ENCODE measurements at regions not wholly inside any gene's neighbourhood (a gene's known extent, or its start where the extent isn't known, plus 50 kb on each side); places are given as distances from the start of the nearest gene placed in this dataset.
A peak's percentile ranks its signal among the peaks of the same experiment; 100 is the strongest.

GRCh38 chr11:90845126-90845525 is 622.3 kb upstream of the CHORDC1 start:
- no peaks in the 10 kb centered on the region for H3K27me3 ChIP-seq (ENCODE audit: low read depth)
- in situ Hi-C loops (cut with MboI; ENCODE audit: low sequenced_read_pairs): no loop called here
- H3K36me3 ChIP-seq (replicated peaks): no peaks in the 10 kb centered on the region
- no peaks in the 10 kb centered on the region for H3K9me3 ChIP-seq
- no peak for DNase-seq (ENCODE audit: low spot score in 2 of 2)
- no peaks in the 10 kb centered on the region for H3K4me1 ChIP-seq
- no peak overlapping the region for H3K4me3 ChIP-seq

GRCh38 chr11:90844041-90844440 is 621.2 kb upstream of the CHORDC1 start:
- Histone ChIP-seq H3K27me3 (ENCODE audit: low read depth) (no peaks in the 10 kb centered on the region), H3K36me3 (replicated peaks) (no peaks in the 10 kb centered on the region), H3K9me3 (no peaks in the 10 kb centered on the region), H3K4me1 (peaks cover 6% of the 10 kb centered on the region), H3K4me3 (no peak overlapping the region)
- in situ Hi-C loops (cut with MboI; ENCODE audit: low sequenced_read_pairs): no loop called here
- DNase-seq (ENCODE audit: low spot score in 2 of 2): no peak

- Histone ChIP-seq H3K9me3 (no peaks in the 10 kb centered on the region), H3K4me1 (peaks cover 16% of the 10 kb centered on the region), H3K4me3 (no peak overlapping the region), H3K27me3 (ENCODE audit: low read depth) (no peaks in the 10 kb centered on the region), H3K36me3 (replicated peaks) (no peaks in the 10 kb centered on the region)
- DNase-seq (ENCODE audit: low spot score in 2 of 2): no peak
- in situ Hi-C loops (cut with MboI; ENCODE audit: low sequenced_read_pairs): no loop called here
Observed at GRCh38 chr11:90842681-90843080, 619.8 kb upstream of the CHORDC1 start.

GRCh38 chr11:90840071-90840470 is 617.2 kb upstream of the CHORDC1 start:
- Histone ChIP-seq H3K9me3 (no peaks in the 10 kb centered on the region), H3K36me3 (replicated peaks) (no peaks in the 10 kb centered on the region), H3K27me3 (ENCODE audit: low read depth) (no peaks in the 10 kb centered on the region), H3K4me3 (no peak overlapping the region), H3K4me1 (peaks cover 37% of the 10 kb centered on the region)
- in situ Hi-C loops (cut with MboI; ENCODE audit: low sequenced_read_pairs): no loop called here
- DNase-seq (ENCODE audit: low spot score in 2 of 2): no peak

GRCh38 chr11:90836031-90836430 is 613.2 kb upstream of the CHORDC1 start:
- peak; percentile 50 to 98 for DNase-seq (ENCODE audit: low spot score in 2 of 2)
- Histone ChIP-seq H3K9me3 (no peaks in the 10 kb centered on the region; the same call in none of the 2 replicates), H3K4me1 (peaks cover 39% of the 10 kb centered on the region), H3K36me3 (replicated peaks) (no peaks in the 10 kb centered on the region), H3K27me3 (ENCODE audit: low read depth) (no peaks in the 10 kb centered on the region), H3K4me3 (no peak overlapping the region)
- in situ Hi-C loops (cut with MboI; ENCODE audit: low sequenced_read_pairs): no loop called here

GRCh38 chr11:90823446-90823845 is 600.6 kb upstream of the CHORDC1 start:
- H3K27me3 ChIP-seq (ENCODE audit: low read depth): no peaks in the 10 kb centered on the region
- in situ Hi-C loops (cut with MboI; ENCODE audit: low sequenced_read_pairs): no loop called here
- H3K9me3 ChIP-seq: no peaks in the 10 kb centered on the region
- H3K4me1 ChIP-seq: peaks cover 19% of the 10 kb centered on the region
- H3K4me3 ChIP-seq: no peak overlapping the region
- no peaks in the 10 kb centered on the region for H3K36me3 ChIP-seq (replicated peaks)
- no peak for DNase-seq (ENCODE audit: low spot score in 2 of 2)

- Histone ChIP-seq H3K4me1 (peaks cover 16% of the 10 kb centered on the region), H3K27me3 (ENCODE audit: low read depth) (no peaks in the 10 kb centered on the region), H3K36me3 (replicated peaks) (no peaks in the 10 kb centered on the region), H3K9me3 (no peaks in the 10 kb centered on the region), H3K4me3 (no peak overlapping the region)
- no peak for DNase-seq (ENCODE audit: low spot score in 2 of 2)
- in situ Hi-C loops (cut with MboI; ENCODE audit: low sequenced_read_pairs): no loop called here
Observed at GRCh38 chr11:90822996-90823395, 600.1 kb upstream of the CHORDC1 start.

GRCh38 chr11:90818196-90818745 is 595.4 kb upstream of the CHORDC1 start:
- Histone ChIP-seq H3K4me1 (no peaks in the 10 kb centered on the region), H3K9me3 (no peaks in the 10 kb centered on the region), H3K27me3 (ENCODE audit: low read depth) (no peaks in the 10 kb centered on the region), H3K4me3 (no peak overlapping the region), H3K36me3 (replicated peaks) (no peaks in the 10 kb centered on the region)
- no peak for DNase-seq (ENCODE audit: low spot score in 2 of 2)
- in situ Hi-C loops (cut with MboI; ENCODE audit: low sequenced_read_pairs): no loop called here

- DNase-seq (ENCODE audit: low spot score in 2 of 2): no peak
- Histone ChIP-seq H3K4me3 (no peak overlapping the region), H3K27me3 (ENCODE audit: low read depth) (no peaks in the 10 kb centered on the region), H3K4me1 (no peaks in the 10 kb centered on the region), H3K36me3 (replicated peaks) (no peaks in the 10 kb centered on the region), H3K9me3 (no peaks in the 10 kb centered on the region)
- in situ Hi-C loops (cut with MboI; ENCODE audit: low sequenced_read_pairs): no loop called here
Observed at GRCh38 chr11:90809581-90809980, 586.7 kb upstream of the CHORDC1 start.

GRCh38 chr11:90805172-90805571 is 582.3 kb upstream of the CHORDC1 start:
- no peak for DNase-seq (ENCODE audit: low spot score in 2 of 2)
- H3K27me3 ChIP-seq (ENCODE audit: low read depth): no peaks in the 10 kb centered on the region
- no peaks in the 10 kb centered on the region; the same call in 1 of the 2 replicates for H3K4me1 ChIP-seq
- H3K9me3 ChIP-seq: no peaks in the 10 kb centered on the region
- no peak overlapping the region for H3K4me3 ChIP-seq
- in situ Hi-C loops (cut with MboI; ENCODE audit: low sequenced_read_pairs): no loop called here
- no peaks in the 10 kb centered on the region for H3K36me3 ChIP-seq (replicated peaks)

- Histone ChIP-seq H3K9me3 (no peaks in the 10 kb centered on the region), H3K4me3 (no peak overlapping the region), H3K4me1 (peaks cover 2% of the 10 kb centered on the region), H3K36me3 (replicated peaks) (no peaks in the 10 kb centered on the region), H3K27me3 (ENCODE audit: low read depth) (no peaks in the 10 kb centered on the region)
- in situ Hi-C loops (cut with MboI; ENCODE audit: low sequenced_read_pairs): no loop called here
- DNase-seq (ENCODE audit: low spot score in 2 of 2): no peak
Observed at GRCh38 chr11:90803831-90804230, 581.0 kb upstream of the CHORDC1 start.

GRCh38 chr11:90803366-90803765 is 580.5 kb upstream of the CHORDC1 start:
- Histone ChIP-seq H3K9me3 (no peaks in the 10 kb centered on the region), H3K36me3 (replicated peaks) (no peaks in the 10 kb centered on the region), H3K4me1 (peaks cover 7% of the 10 kb centered on the region), H3K27me3 (ENCODE audit: low read depth) (no peaks in the 10 kb centered on the region), H3K4me3 (no peak overlapping the region)
- DNase-seq (ENCODE audit: low spot score in 2 of 2): no peak
- in situ Hi-C loops (cut with MboI; ENCODE audit: low sequenced_read_pairs): no loop called here

GRCh38 chr11:90798769-90799168 is 575.9 kb upstream of the CHORDC1 start:
- Histone ChIP-seq H3K27me3 (ENCODE audit: low read depth) (no peaks in the 10 kb centered on the region), H3K4me1 (peaks cover 10% of the 10 kb centered on the region), H3K9me3 (no peaks in the 10 kb centered on the region), H3K4me3 (no peak overlapping the region), H3K36me3 (replicated peaks) (no peaks in the 10 kb centered on the region)
- DNase-seq (ENCODE audit: low spot score in 2 of 2): peak in 1 of 2 experiments; percentile 47
- in situ Hi-C loops (cut with MboI; ENCODE audit: low sequenced_read_pairs): no loop called here

- DNase-seq (ENCODE audit: low spot score in 2 of 2): no peak
- H3K4me1 ChIP-seq: peaks cover 10% of the 10 kb centered on the region
- in situ Hi-C loops (cut with MboI; ENCODE audit: low sequenced_read_pairs): no loop called here
Observed at GRCh38 chr11:90795746-90796145, 572.9 kb upstream of the CHORDC1 start.

GRCh38 chr11:90788961-90789360 is 566.1 kb upstream of the CHORDC1 start:
- peaks cover 3% of the 10 kb centered on the region for H3K4me1 ChIP-seq
- DNase-seq (ENCODE audit: low spot score in 2 of 2): no peak
- H3K27me3 ChIP-seq (ENCODE audit: low read depth): no peaks in the 10 kb centered on the region
- H3K9me3 ChIP-seq: no peaks in the 10 kb centered on the region
- in situ Hi-C loops (cut with MboI; ENCODE audit: low sequenced_read_pairs): no loop called here
- no peak overlapping the region for H3K4me3 ChIP-seq
- no peaks in the 10 kb centered on the region for H3K36me3 ChIP-seq (replicated peaks)

More at GRCh38 chr11:90795746-90796145, 572.9 kb upstream of the CHORDC1 start:
- Histone ChIP-seq H3K9me3 (no peaks in the 10 kb centered on the region), H3K36me3 (replicated peaks) (no peaks in the 10 kb centered on the region), H3K27me3 (ENCODE audit: low read depth) (no peaks in the 10 kb centered on the region), H3K4me3 (no peak overlapping the region)

Data from HAP-1 (cell line).